ENCODE measurements at regions not wholly inside any gene's neighbourhood (a gene's known extent, or its start where the extent isn't known, plus 50 kb on each side); places are given as distances from the start of the nearest gene placed in this dataset.

DNA sequence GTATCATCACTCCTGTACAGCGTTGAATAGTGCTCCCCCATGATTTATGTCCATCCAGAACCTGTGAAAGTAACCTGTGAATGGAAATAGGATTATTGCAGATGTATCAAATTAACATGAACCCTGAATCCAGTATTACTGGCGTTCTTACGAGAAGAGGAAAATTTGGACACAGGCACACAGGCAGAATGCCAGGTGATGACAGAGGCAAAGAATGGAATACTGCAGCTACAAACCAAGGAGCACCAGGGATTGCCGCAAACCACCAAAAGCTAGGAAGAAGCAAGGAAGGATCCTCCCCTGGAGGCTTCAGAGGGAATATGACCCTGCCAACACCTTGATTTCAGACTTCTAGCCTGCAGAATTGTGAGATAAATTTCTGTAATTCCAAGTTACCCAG is 113.5 kb upstream of the EGLN3 start:
- Histone ChIP-seq H3K4me1 (ENCODE audit: insufficient read depth, low read length) (peaks cover 37% of the 10 kb centered on the region), H3K36me3 (replicated peaks in 1 of 2; ENCODE audit: control insufficient read depth in 1 of 2, insufficient read depth in 2 of 2, low read length in 2 of 2) (no peaks in the 10 kb centered on the region), H3K9me3 (ENCODE audit: low read length) (peaks cover 6% of the 10 kb centered on the region; the same call in 1 of the 2 replicates), H3K27me3 (ENCODE audit: control insufficient read depth in 1 of 2, insufficient read depth in 2 of 2, low read length in 2 of 2) (peaks cover 0 to 20% of the 10 kb centered on the region in 2 experiments; a peak in 1 of 5 replicates), H3K4me2 (ENCODE audit: low read depth, low read length) (no peak overlapping the region), H3K9ac (ENCODE audit: insufficient read depth, low read depth, low read length) (no peak overlapping the region), H3K27ac (ENCODE audit: extremely low read length, insufficient read depth, low read length) (no peak overlapping the region), H4K20me1 (ENCODE audit: insufficient read depth, low read length) (no peaks in the 10 kb centered on the region), H2AFZ (ENCODE audit: low read length) (no peak overlapping the region), H3K4me3 (replicated peaks in 1 of 3; ENCODE audit: insufficient read depth in 1 of 3, low read depth in 2 of 3, low read length in 3 of 3) (no peak overlapping the region), H3K79me2 (ENCODE audit: insufficient read depth, low read length) (no peaks in the 10 kb centered on the region)
- CTCF ChIA-PET (ENCODE audit: low intra/inter-chr PET ratio, low total read pairs) = no interaction called here
- no peak for FAIRE-seq
- in situ Hi-C loops (cut with HindIII; ENCODE audit: extremely low pct_ligation_motif_present, low pct_unique_long_range_greater_than_20kb) (no loop called here), intact Hi-C loops (cut with micrococcal nuclease; ENCODE audit: unreplicated experiment) (no loop called here)
- no peak for ATAC-seq
- TF ChIP-seq ZNF354B (CRISPR knock-in tag; IDR thresholded peaks at IDR 0.05) (0 out of 2 replicates have a peak, but pooled peaks have one; percentile 21), STAG1 (CRISPR knock-in tag; IDR thresholded peaks at IDR 0.05) (0 out of 2 replicates have a peak, but pooled peaks have one; percentile 7)
- TF ChIP-seq, protein P1, sequence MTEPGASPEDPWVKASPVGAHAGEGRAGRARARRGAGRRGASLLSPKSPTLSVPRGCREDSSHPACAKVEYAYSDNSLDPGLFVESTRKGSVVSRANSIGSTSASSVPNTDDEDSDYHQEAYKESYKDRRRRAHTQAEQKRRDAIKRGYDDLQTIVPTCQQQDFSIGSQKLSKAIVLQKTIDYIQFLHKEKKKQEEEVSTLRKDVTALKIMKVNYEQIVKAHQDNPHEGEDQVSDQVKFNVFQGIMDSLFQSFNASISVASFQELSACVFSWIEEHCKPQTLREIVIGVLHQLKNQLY (CRISPR knock-in tag; IDR thresholded peaks at IDR 0.05) = no peak
- DNase-seq (ENCODE audit: low spot score) = no peak
- POLR2A ChIA-PET = no interaction called here
- no TSS peak for BruUV-seq (replicated peaks)
- 78% methylated on average over 4 of the region's 4 CpGs for WGBS (ENCODE audit: low lambda C conversion rate)

DNA sequence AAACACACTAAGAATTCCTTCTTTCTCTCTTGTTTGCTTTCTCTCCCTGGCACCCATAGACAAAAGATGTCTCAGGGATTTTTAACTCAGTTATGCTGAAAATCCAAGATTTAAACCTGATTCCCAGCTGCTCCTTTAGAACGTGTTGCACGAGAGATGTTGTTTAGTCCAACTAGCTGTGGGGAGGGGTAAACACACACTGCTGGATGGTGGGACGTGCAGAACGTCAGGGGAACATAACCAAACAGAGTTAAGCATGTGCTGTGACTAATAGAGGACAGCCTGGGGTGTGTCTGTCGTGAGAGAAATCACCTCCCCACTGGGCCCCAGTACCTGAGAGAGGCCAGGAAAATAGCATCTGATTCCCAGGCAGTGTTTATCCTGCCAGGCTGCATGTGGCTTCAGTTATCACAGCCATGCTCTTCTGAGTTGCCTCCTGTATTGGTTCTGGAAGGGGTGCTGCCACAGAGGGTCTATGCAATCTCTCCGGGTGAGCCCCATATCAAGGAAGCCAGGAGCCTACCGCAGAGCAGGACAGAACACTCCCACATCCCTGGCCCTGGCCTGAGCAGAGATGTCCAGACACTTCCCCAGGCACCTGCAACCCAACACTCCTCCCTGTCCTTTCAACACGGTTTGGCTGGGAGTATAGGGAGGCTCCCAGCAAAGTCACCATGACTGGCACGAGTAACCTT is 112.7 kb upstream of the EGLN3 start:
- WGBS (ENCODE audit: low lambda C conversion rate) = 22% methylated on average over 9 of the region's 9 CpGs
- Histone ChIP-seq H3K9me3 (ENCODE audit: low read length) (peaks cover 6% of the 10 kb centered on the region; the same call in 1 of the 2 replicates), H4K20me1 (ENCODE audit: insufficient read depth, low read length) (no peaks in the 10 kb centered on the region), H2AFZ (ENCODE audit: low read length) (peak overlapping the region; percentile 66), H3K4me3 (replicated peaks in 1 of 3; ENCODE audit: insufficient read depth in 1 of 3, low read depth in 2 of 3, low read length in 3 of 3) (peak overlapping the region in 2 of 3 experiments; percentile 4 to 12; a peak in 2 of 6 replicates), H3K4me1 (ENCODE audit: insufficient read depth, low read length) (peaks cover 45% of the 10 kb centered on the region), H3K27ac (ENCODE audit: extremely low read length, insufficient read depth, low read length) (no peak overlapping the region), H3K9ac (ENCODE audit: insufficient read depth, low read depth, low read length) (no peak overlapping the region), H3K36me3 (replicated peaks in 1 of 2; ENCODE audit: control insufficient read depth in 1 of 2, insufficient read depth in 2 of 2, low read length in 2 of 2) (no peaks in the 10 kb centered on the region), H3K79me2 (ENCODE audit: insufficient read depth, low read length) (no peaks in the 10 kb centered on the region), H3K4me2 (ENCODE audit: low read depth, low read length) (peak overlapping the region; percentile 55), H3K27me3 (ENCODE audit: control insufficient read depth in 1 of 2, insufficient read depth in 2 of 2, low read length in 2 of 2) (peaks cover 0 to 20% of the 10 kb centered on the region in 2 experiments; a peak in 1 of 5 replicates)
- CTCF ChIA-PET (ENCODE audit: low intra/inter-chr PET ratio, low total read pairs) = no interaction called here
- in situ Hi-C loops (cut with HindIII; ENCODE audit: extremely low pct_ligation_motif_present, low pct_unique_long_range_greater_than_20kb) = no loop called here
- intact Hi-C loops (cut with micrococcal nuclease; ENCODE audit: unreplicated experiment) = loop anchor here (2.0 kb wide), 1 partner anchor 35 kb away; no protein-coding TSS in a partner anchor
- no TSS peak for BruUV-seq (replicated peaks)
- DNase-seq (ENCODE audit: low spot score) (peak; percentile 64), FAIRE-seq (no peak), ATAC-seq (peak; percentile 57)
- POLR2A ChIA-PET = interaction anchor here (0.7 to 1.2 kb wide), 3 partner anchors 12 to 34 kb away, joined by 3 to 4 read pairs (median 3); no protein-coding TSS in a partner anchor
- TF ChIP-seq ZSCAN31 (CRISPR knock-in tag; IDR thresholded peaks at IDR 0.05; ENCODE audit: low read depth) (0 out of 2 replicates have a peak, but pooled peaks have one; percentile 49), NFE2 (CRISPR knock-in tag; IDR thresholded peaks at IDR 0.05) (no peak), NBN (conservative IDR thresholded peaks at IDR 0.05) (no peak), KLF9 (CRISPR knock-in tag; IDR thresholded peaks at IDR 0.05; ENCODE audit: low read depth) (peak; percentile 66; the same call in 1 of the 2 replicates), ZNF720 (CRISPR knock-in tag; IDR thresholded peaks at IDR 0.05) (no peak), ESRRA (CRISPR knock-in tag; IDR thresholded peaks at IDR 0.05; ENCODE audit: low read depth) (no peak), MAFG (CRISPR knock-in tag; IDR thresholded peaks at IDR 0.05) (no peak), THAP11 (CRISPR knock-in tag; IDR thresholded peaks at IDR 0.05) (no peak; the same call in 1 of the 2 replicates)
- TF ChIP-seq, protein P2, sequence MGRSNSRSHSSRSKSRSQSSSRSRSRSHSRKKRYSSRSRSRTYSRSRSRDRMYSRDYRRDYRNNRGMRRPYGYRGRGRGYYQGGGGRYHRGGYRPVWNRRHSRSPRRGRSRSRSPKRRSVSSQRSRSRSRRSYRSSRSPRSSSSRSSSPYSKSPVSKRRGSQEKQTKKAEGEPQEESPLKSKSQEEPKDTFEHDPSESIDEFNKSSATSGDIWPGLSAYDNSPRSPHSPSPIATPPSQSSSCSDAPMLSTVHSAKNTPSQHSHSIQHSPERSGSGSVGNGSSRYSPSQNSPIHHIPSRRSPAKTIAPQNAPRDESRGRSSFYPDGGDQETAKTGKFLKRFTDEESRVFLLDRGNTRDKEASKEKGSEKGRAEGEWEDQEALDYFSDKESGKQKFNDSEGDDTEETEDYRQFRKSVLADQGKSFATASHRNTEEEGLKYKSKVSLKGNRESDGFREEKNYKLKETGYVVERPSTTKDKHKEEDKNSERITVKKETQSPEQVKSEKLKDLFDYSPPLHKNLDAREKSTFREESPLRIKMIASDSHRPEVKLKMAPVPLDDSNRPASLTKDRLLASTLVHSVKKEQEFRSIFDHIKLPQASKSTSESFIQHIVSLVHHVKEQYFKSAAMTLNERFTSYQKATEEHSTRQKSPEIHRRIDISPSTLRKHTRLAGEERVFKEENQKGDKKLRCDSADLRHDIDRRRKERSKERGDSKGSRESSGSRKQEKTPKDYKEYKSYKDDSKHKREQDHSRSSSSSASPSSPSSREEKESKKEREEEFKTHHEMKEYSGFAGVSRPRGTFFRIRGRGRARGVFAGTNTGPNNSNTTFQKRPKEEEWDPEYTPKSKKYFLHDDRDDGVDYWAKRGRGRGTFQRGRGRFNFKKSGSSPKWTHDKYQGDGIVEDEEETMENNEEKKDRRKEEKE (IDR thresholded peaks at IDR 0.05) = no peak
- TF ChIP-seq, protein P3, sequence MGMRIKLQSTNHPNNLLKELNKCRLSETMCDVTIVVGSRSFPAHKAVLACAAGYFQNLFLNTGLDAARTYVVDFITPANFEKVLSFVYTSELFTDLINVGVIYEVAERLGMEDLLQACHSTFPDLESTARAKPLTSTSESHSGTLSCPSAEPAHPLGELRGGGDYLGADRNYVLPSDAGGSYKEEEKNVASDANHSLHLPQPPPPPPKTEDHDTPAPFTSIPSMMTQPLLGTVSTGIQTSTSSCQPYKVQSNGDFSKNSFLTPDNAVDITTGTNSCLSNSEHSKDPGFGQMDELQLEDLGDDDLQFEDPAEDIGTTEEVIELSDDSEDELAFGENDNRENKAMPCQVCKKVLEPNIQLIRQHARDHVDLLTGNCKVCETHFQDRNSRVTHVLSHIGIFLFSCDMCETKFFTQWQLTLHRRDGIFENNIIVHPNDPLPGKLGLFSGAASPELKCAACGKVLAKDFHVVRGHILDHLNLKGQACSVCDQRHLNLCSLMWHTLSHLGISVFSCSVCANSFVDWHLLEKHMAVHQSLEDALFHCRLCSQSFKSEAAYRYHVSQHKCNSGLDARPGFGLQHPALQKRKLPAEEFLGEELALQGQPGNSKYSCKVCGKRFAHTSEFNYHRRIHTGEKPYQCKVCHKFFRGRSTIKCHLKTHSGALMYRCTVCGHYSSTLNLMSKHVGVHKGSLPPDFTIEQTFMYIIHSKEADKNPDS (CRISPR knock-in tag; IDR thresholded peaks at IDR 0.05) = peak; percentile 71; the same call in 1 of the 2 replicates

Measured in HepG2 (cell line).